Cardiac muscle cell (in vitro differentiated cells and primary cell): ENCODE measurements at regions not wholly inside any gene's neighbourhood (a gene's known extent, or its start where the extent isn't known, plus 50 kb on each side); places are given as distances from the start of the nearest gene placed in this dataset.

Experiments
- DNase-seq, 2 donors: peaks; one replicate each; pipeline versions ENCODE4 v3.0.0 to v3.0.0-alpha.2; 2010 to 2017; ENCODE audit warnings: low read depth in 1 of 2, low spot score in 1 of 2
- H3K27ac ChIP-seq: fragments of 200-600 bp; sonication (generic); 2 replicates; pipeline ENCODE4 v1.5.1; 2016
- H3K27me3 ChIP-seq: fragments of 200-600 bp; sonication (generic); 2 replicates; pipeline ENCODE4 v1.6.0; 2016; ENCODE audit warnings: control low read depth
- H3K36me3 ChIP-seq: fragments of 200-600 bp; sonication (generic); 2 replicates; pipeline ENCODE4 v1.5.1; 2016; ENCODE audit warnings: control low read depth
- H3K4me1 ChIP-seq: fragments of 200-600 bp; sonication (generic); 2 replicates; pipeline ENCODE4 v1.8.1; 2017; ENCODE audit warnings: low read depth, mild to moderate bottlenecking, mixed run types
- H3K4me3 ChIP-seq: fragments of 200-600 bp; sonication (generic); 2 replicates; pipeline ENCODE4 v1.5.1; 2016; ENCODE audit warnings: mild to moderate bottlenecking
- H3K9me3 ChIP-seq: fragments of 200-600 bp; sonication (generic); 2 replicates; pipeline ENCODE4 v1.5.1; 2017; ENCODE audit warnings: low read depth, mild to moderate bottlenecking, control low read depth
- CTCF ChIP-seq: IDR thresholded peaks from 2 replicates; pipeline ENCODE4 v1.5.1; 2012; ENCODE audit warnings: low read depth, mild to moderate bottlenecking, low read length

GRCh38 chr12:24427776-24428175, 478.3 kb upstream of the SOX5 start:
- H3K9me3 ChIP-seq, result no peaks in the 10 kb centered on the region
- no peak overlapping the region for H3K4me3 ChIP-seq
- DNase-seq, result no peak
- no peak overlapping the region for H3K27ac ChIP-seq
- TF ChIP-seq CTCF, result no peak
- no peaks in the 10 kb centered on the region for H3K36me3 ChIP-seq
- no peaks in the 10 kb centered on the region for H3K27me3 ChIP-seq
- H3K4me1 ChIP-seq, result no peaks in the 10 kb centered on the region

- no peak overlapping the region for H3K27ac ChIP-seq
- no peak overlapping the region for H3K4me3 ChIP-seq
- no peaks in the 10 kb centered on the region for H3K9me3 ChIP-seq
- H3K36me3 ChIP-seq, result no peaks in the 10 kb centered on the region
- H3K4me1 ChIP-seq, result no peaks in the 10 kb centered on the region
- DNase-seq, result no peak
- no peaks in the 10 kb centered on the region for H3K27me3 ChIP-seq
- no peak for TF ChIP-seq CTCF
These were observed 476.1 kb upstream of the SOX5 start for GRCh38 chr12:24425601-24425970.

- Histone ChIP-seq H3K4me1 (no peaks in the 10 kb centered on the region), H3K27me3 (no peaks in the 10 kb centered on the region), H3K4me3 (no peak overlapping the region), H3K9me3 (no peaks in the 10 kb centered on the region), H3K36me3 (no peaks in the 10 kb centered on the region), H3K27ac (no peak overlapping the region)
- TF ChIP-seq CTCF, result no peak
- no peak for DNase-seq
These were observed 475.6 kb upstream of the SOX5 start for GRCh38 chr12:24424889-24425600.

GRCh38 chr12:24424376-24424775, 474.9 kb upstream of the SOX5 start:
- DNase-seq, result no peak
- Histone ChIP-seq H3K36me3 (no peaks in the 10 kb centered on the region), H3K4me1 (no peaks in the 10 kb centered on the region), H3K27ac (no peak overlapping the region), H3K4me3 (no peak overlapping the region), H3K27me3 (no peaks in the 10 kb centered on the region), H3K9me3 (no peaks in the 10 kb centered on the region)
- TF ChIP-seq CTCF, result no peak

GRCh38 chr12:24423611-24424010, 474.1 kb upstream of the SOX5 start:
- no peaks in the 10 kb centered on the region for H3K9me3 ChIP-seq
- no peaks in the 10 kb centered on the region for H3K27me3 ChIP-seq
- TF ChIP-seq CTCF, result no peak
- no peak for DNase-seq
- H3K4me1 ChIP-seq, result no peaks in the 10 kb centered on the region
- no peaks in the 10 kb centered on the region for H3K36me3 ChIP-seq
- no peak overlapping the region for H3K27ac ChIP-seq
- no peak overlapping the region for H3K4me3 ChIP-seq
